ENCODE measurements at regions not wholly inside any gene's neighbourhood (a gene's known extent, or its start where the extent isn't known, plus 50 kb on each side); places are given as distances from the start of the nearest gene placed in this dataset.

- no peak for DNase-seq
- no peaks in the 10 kb centered on the region for H3K36me3 Mint-ChIP-seq (ENCODE audit: low read depth)
- no peak overlapping the region for H3K4me3 Mint-ChIP-seq
- H3K9me3 Mint-ChIP-seq: no peaks in the 10 kb centered on the region
- no peak overlapping the region for H3K27ac Mint-ChIP-seq
- H3K27me3 Mint-ChIP-seq (ENCODE audit: low read depth): peaks cover 4% of the 10 kb centered on the region
- no peaks in the 10 kb centered on the region for H3K4me1 Mint-ChIP-seq (ENCODE audit: low read depth)
- CTCF ChIA-PET: no interaction called here
- intact Hi-C loops (cut with micrococcal nuclease): no loop called here
Measured at GRCh38 chr2:173792741-173793140, 172.4 kb downstream of the SP3 start.

DNA sequence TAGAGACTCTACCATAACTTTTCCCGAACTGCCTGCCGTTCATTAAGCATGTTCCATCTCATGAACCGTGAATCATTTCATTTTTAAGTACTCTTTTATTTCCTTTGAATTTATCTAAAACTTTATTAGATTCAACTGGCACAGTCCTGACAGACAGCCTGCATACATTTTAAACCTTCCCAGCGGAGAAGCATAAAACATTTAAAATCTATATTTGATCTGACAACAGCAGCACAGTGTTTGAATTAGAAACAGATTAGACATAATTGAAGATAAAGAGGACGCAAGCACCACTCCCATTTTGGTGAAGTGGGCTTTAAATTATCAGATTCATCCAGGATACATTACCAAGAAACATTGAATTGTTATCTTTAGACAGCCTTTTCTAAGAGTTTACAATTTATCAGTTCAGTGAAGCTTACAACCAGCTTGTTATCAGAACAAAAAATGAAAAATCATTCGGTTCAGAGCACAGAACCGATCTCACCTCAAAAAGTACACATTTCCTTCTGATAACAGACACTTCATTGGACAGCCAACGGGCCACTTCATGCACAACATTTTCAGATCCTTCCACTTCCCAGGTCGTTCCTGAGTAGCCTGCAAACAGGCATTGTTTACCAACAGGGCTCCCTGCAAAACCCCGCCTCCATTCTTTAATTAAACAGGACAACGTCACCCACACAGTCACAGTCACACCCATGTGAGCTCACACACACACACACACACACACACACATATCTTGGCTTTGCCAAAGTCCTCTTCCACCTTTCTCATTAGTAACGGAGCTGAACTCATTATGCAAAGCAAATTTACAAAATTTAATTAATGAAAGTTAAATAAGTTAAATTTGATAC lies 171.2 kb downstream of the SP3 start:
- Mint-ChIP-seq H3K27ac (no peak overlapping the region), H3K4me1 (ENCODE audit: low read depth) (no peaks in the 10 kb centered on the region), H3K27me3 (ENCODE audit: low read depth) (peaks cover 4% of the 10 kb centered on the region), H3K36me3 (ENCODE audit: low read depth) (no peaks in the 10 kb centered on the region), H3K4me3 (no peak overlapping the region), H3K9me3 (no peaks in the 10 kb centered on the region)
- CTCF ChIA-PET: interaction anchor here (1.4 kb wide), 1 partner anchor 54 kb away, joined by 4 read pairs; no protein-coding TSS in a partner anchor
- DNase-seq: no peak
- intact Hi-C loops (cut with micrococcal nuclease): no loop called here

DNA sequence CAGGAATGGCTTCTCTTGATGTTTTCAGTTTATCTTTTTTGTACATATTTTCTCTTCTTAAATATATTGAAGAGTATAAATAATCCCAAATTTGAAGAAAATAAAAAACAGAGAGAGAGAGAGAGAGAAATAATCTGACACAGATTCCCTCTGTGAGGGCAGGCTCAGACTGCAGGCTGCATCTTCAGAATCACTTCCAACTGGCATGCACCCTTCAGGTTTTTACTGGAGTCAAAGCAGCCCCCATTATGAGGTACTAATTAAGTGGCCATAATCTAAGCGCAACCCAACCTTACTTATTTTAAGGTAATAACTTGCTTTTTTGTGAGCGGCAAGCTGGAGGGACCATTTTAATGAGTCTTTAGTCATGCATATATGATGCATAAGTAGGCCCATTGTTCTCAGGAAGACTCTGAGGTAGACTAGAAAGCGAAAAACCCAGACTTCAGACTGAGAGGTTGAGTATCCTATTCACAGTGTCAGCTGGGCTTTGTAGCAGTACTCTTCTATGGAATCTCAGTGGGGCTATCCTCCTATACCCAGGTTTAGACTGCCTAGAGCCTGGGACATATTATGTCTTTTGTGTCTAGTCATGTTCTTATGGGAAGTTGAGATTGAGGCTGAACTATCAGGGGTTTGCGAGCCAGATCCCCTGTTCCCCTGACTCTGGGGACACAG lies 167.4 kb downstream of the SP3 start:
- H3K36me3 Mint-ChIP-seq (ENCODE audit: low read depth): no peaks in the 10 kb centered on the region
- peaks cover 2% of the 10 kb centered on the region for H3K27me3 Mint-ChIP-seq (ENCODE audit: low read depth)
- intact Hi-C loops (cut with micrococcal nuclease): no loop called here
- no peak overlapping the region for H3K4me3 Mint-ChIP-seq
- CTCF ChIA-PET: no interaction called here
- no peaks in the 10 kb centered on the region for H3K4me1 Mint-ChIP-seq (ENCODE audit: low read depth)
- no peak for DNase-seq
- no peak overlapping the region for H3K27ac Mint-ChIP-seq
- H3K9me3 Mint-ChIP-seq: no peaks in the 10 kb centered on the region

GRCh38 chr2:173802518-173802917 lies 162.7 kb downstream of the SP3 start:
- no peaks in the 10 kb centered on the region for H3K9me3 Mint-ChIP-seq
- CTCF ChIA-PET: no interaction called here
- H3K27me3 Mint-ChIP-seq (ENCODE audit: low read depth): no peaks in the 10 kb centered on the region
- no peak overlapping the region for H3K4me3 Mint-ChIP-seq
- H3K27ac Mint-ChIP-seq: no peak overlapping the region
- no peaks in the 10 kb centered on the region for H3K36me3 Mint-ChIP-seq (ENCODE audit: low read depth)
- H3K4me1 Mint-ChIP-seq (ENCODE audit: low read depth): no peaks in the 10 kb centered on the region
- intact Hi-C loops (cut with micrococcal nuclease): no loop called here
- DNase-seq: no peak

- no peaks in the 10 kb centered on the region for H3K36me3 Mint-ChIP-seq (ENCODE audit: low read depth)
- intact Hi-C loops (cut with micrococcal nuclease): no loop called here
- no peaks in the 10 kb centered on the region for H3K27me3 Mint-ChIP-seq (ENCODE audit: low read depth)
- H3K9me3 Mint-ChIP-seq: no peaks in the 10 kb centered on the region
- no peak overlapping the region for H3K4me3 Mint-ChIP-seq
- H3K4me1 Mint-ChIP-seq (ENCODE audit: low read depth): no peaks in the 10 kb centered on the region
- CTCF ChIA-PET: no interaction called here
- no peak for DNase-seq
- no peak overlapping the region for H3K27ac Mint-ChIP-seq
Measured at GRCh38 chr2:173803449-173803848, 161.7 kb downstream of the SP3 start.

DNA sequence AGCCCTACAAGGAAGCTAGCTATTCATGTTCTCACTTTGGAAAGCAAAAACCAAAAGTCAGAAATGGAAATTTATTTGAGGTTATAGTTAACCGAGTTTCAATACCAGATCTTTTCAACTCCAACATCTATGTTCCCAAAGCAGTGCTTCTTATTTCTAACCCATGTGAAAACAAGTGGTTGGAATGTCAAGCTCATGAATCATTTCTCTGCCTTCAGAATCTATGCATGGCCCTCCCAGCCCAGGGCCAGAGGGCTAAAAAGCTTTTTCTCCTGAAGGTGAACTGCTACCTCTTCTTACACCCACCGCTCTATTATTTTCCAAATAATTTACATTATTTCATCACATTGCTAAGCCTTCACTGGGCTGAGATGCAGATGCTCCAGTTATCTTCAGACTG lies 158.4 kb downstream of the SP3 start:
- no peaks in the 10 kb centered on the region for H3K9me3 Mint-ChIP-seq
- no peaks in the 10 kb centered on the region for H3K27me3 Mint-ChIP-seq (ENCODE audit: low read depth)
- H3K4me1 Mint-ChIP-seq (ENCODE audit: low read depth): no peaks in the 10 kb centered on the region
- no peak overlapping the region for H3K4me3 Mint-ChIP-seq
- DNase-seq: no peak
- CTCF ChIA-PET: no interaction called here
- H3K27ac Mint-ChIP-seq: no peak overlapping the region
- H3K36me3 Mint-ChIP-seq (ENCODE audit: low read depth): no peaks in the 10 kb centered on the region
- intact Hi-C loops (cut with micrococcal nuclease): no loop called here

- no peaks in the 10 kb centered on the region for H3K4me1 Mint-ChIP-seq (ENCODE audit: low read depth)
- intact Hi-C loops (cut with micrococcal nuclease): no loop called here
- no peaks in the 10 kb centered on the region for H3K9me3 Mint-ChIP-seq
Measured at GRCh38 chr2:173808718-173809117, 156.5 kb downstream of the SP3 start.

GRCh38 chr2:173812321-173812720 lies 152.9 kb downstream of the SP3 start:
- H3K4me1 Mint-ChIP-seq (ENCODE audit: low read depth): no peaks in the 10 kb centered on the region
- H3K27me3 Mint-ChIP-seq (ENCODE audit: low read depth): peaks cover 5% of the 10 kb centered on the region
- no peak overlapping the region for H3K27ac Mint-ChIP-seq
- DNase-seq: no peak
- no peak overlapping the region for H3K4me3 Mint-ChIP-seq
- CTCF ChIA-PET: interaction anchor here (0.7 kb wide), 1 partner anchor 23 kb away, joined by 4 read pairs; no protein-coding TSS in a partner anchor
- intact Hi-C loops (cut with micrococcal nuclease): no loop called here
- H3K9me3 Mint-ChIP-seq: no peaks in the 10 kb centered on the region
- no peaks in the 10 kb centered on the region for H3K36me3 Mint-ChIP-seq (ENCODE audit: low read depth)

More at GRCh38 chr2:173808718-173809117, 156.5 kb downstream of the SP3 start:
- H3K27me3 Mint-ChIP-seq (ENCODE audit: low read depth): peaks cover 3% of the 10 kb centered on the region
- CTCF ChIA-PET: interaction anchor here (0.7 kb wide), 1 partner anchor 385 kb away, joined by 3 read pairs; no protein-coding TSS in a partner anchor
- DNase-seq: no peak
- no peak overlapping the region for H3K4me3 Mint-ChIP-seq
- H3K36me3 Mint-ChIP-seq (ENCODE audit: low read depth): no peaks in the 10 kb centered on the region
- no peak overlapping the region for H3K27ac Mint-ChIP-seq

GRCh38 chr2:173814306-173814705 lies 150.9 kb downstream of the SP3 start:
- CTCF ChIA-PET: no interaction called here
- intact Hi-C loops (cut with micrococcal nuclease): no loop called here
- H3K27ac Mint-ChIP-seq: no peak overlapping the region
- no peaks in the 10 kb centered on the region for H3K36me3 Mint-ChIP-seq (ENCODE audit: low read depth)
- no peaks in the 10 kb centered on the region for H3K9me3 Mint-ChIP-seq
- no peak overlapping the region for H3K4me3 Mint-ChIP-seq
- DNase-seq: no peak
- H3K27me3 Mint-ChIP-seq (ENCODE audit: low read depth): peaks cover 7% of the 10 kb centered on the region
- no peaks in the 10 kb centered on the region for H3K4me1 Mint-ChIP-seq (ENCODE audit: low read depth)

- peaks cover 8% of the 10 kb centered on the region for H3K27me3 Mint-ChIP-seq (ENCODE audit: low read depth)
- H3K9me3 Mint-ChIP-seq: no peaks in the 10 kb centered on the region
- no peak overlapping the region for H3K4me3 Mint-ChIP-seq
- no peaks in the 10 kb centered on the region for H3K4me1 Mint-ChIP-seq (ENCODE audit: low read depth)
- H3K27ac Mint-ChIP-seq: no peak overlapping the region
- CTCF ChIA-PET: interaction anchor here (0.5 kb wide), 1 partner anchor 526 kb away, joined by 3 read pairs; no protein-coding TSS in a partner anchor
- no peaks in the 10 kb centered on the region for H3K36me3 Mint-ChIP-seq (ENCODE audit: low read depth)
- intact Hi-C loops (cut with micrococcal nuclease): no loop called here
- no peak for DNase-seq
Measured at GRCh38 chr2:173815772-173816171, 149.4 kb downstream of the SP3 start.

- no peaks in the 10 kb centered on the region for H3K9me3 Mint-ChIP-seq
- no peak overlapping the region for H3K4me3 Mint-ChIP-seq
- H3K36me3 Mint-ChIP-seq (ENCODE audit: low read depth): no peaks in the 10 kb centered on the region
- peaks cover 12% of the 10 kb centered on the region for H3K27me3 Mint-ChIP-seq (ENCODE audit: low read depth)
- CTCF ChIA-PET: no interaction called here
- intact Hi-C loops (cut with micrococcal nuclease): no loop called here
- no peaks in the 10 kb centered on the region for H3K4me1 Mint-ChIP-seq (ENCODE audit: low read depth)
- DNase-seq: no peak
- no peak overlapping the region for H3K27ac Mint-ChIP-seq
Measured at GRCh38 chr2:173817582-173817981, 147.6 kb downstream of the SP3 start.

DNA sequence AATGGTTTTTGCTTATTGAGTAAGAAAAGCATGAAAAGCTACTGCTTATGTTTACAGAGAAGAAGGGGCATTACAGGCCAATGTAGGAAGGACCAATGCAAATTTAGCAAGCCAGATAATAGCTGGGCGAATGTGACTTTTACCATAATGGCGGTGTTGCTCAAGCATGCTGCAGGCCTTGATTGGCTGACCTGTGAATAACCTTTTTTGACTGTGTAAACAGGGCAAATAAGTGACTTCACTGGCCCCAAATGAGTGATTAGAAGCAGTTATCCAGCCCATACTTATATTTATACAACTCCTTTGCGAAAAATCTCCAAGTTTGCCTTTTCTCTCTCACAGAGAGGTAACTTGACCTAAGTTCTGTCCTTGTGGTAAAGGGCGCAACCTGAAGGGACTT lies 146.9 kb downstream of the SP3 start:
- intact Hi-C loops (cut with micrococcal nuclease): no loop called here
- Mint-ChIP-seq H3K36me3 (ENCODE audit: low read depth) (no peaks in the 10 kb centered on the region), H3K4me3 (no peak overlapping the region), H3K4me1 (ENCODE audit: low read depth) (no peaks in the 10 kb centered on the region), H3K27ac (no peak overlapping the region), H3K27me3 (ENCODE audit: low read depth) (peaks cover 17% of the 10 kb centered on the region), H3K9me3 (no peaks in the 10 kb centered on the region)
- CTCF ChIA-PET: no interaction called here
- no peak for DNase-seq

- H3K9me3 Mint-ChIP-seq: no peaks in the 10 kb centered on the region
- intact Hi-C loops (cut with micrococcal nuclease): no loop called here
- CTCF ChIA-PET: no interaction called here
- no peaks in the 10 kb centered on the region for H3K4me1 Mint-ChIP-seq (ENCODE audit: low read depth)
- no peak overlapping the region for H3K4me3 Mint-ChIP-seq
- no peaks in the 10 kb centered on the region for H3K36me3 Mint-ChIP-seq (ENCODE audit: low read depth)
- no peak for DNase-seq
- no peak overlapping the region for H3K27ac Mint-ChIP-seq
- peaks cover 13% of the 10 kb centered on the region for H3K27me3 Mint-ChIP-seq (ENCODE audit: low read depth)
Measured at GRCh38 chr2:173819852-173820251, 145.3 kb downstream of the SP3 start.
